HCT116 (cell line): ENCODE measurements at regions not wholly inside any gene's neighbourhood (a gene's known extent, or its start where the extent isn't known, plus 50 kb on each side); places are given as distances from the start of the nearest gene placed in this dataset.

Experiments used
- ATAC-seq: fragments of 200-7000 bp; cut with Tn5 transposase; 2 replicates; pipeline ENCODE4 v1.9.1; 2020; ENCODE audit warnings: mild to moderate bottlenecking, moderate library complexity
- BruUV-seq: library from RNA; stranded (reverse); fragments of 400-500 nt; replicated peaks from 2 replicates; lab custom pipeline; 2021; lab: Mats Ljungman, UMichigan
- CTCF ChIA-PET: fragments of 300-600 bp; sonication (Branson Sonifier 250); formaldehyde crosslinking; loops from one replicate; lab custom pipeline; 2021; ENCODE audit warnings: antibody characterized with exemption; lab: Charles Lee
- POLR2A ChIA-PET: fragments of 300-600, 350-600 bp; sonication (Branson Sonifier 250); formaldehyde crosslinking; loops from one replicate; lab custom pipeline; 2021; ENCODE audit warnings: antibody characterized with exemption; lab: Charles Lee
- RAD21 ChIA-PET, 2 experiments: fragments of 300-600 bp; sonication (Branson Sonifier 250); formaldehyde crosslinking; loops; one replicate each; lab custom pipeline; 2023; ENCODE audit warnings: low total read pairs in 2 of 2; ENCODE audit not compliant: uncharacterized antibody in 2 of 2, unreplicated experiment in 2 of 2, low non-redundant PET in 1 of 2; lab: Charles Lee
- DNase-seq: peaks from one replicate; pipeline ENCODE4 v3.0.0-alpha.2; 2010; ENCODE audit warnings: low read depth, low spot score
- H2AFZ ChIP-seq: fragments of 200-600 bp; shearing (Covaris generic), sonication (generic); 2 replicates; pipeline ENCODE4 v1.6.1; 2017; ENCODE audit warnings: low read depth, mixed run types, mixed read lengths, antibody characterized with exemption, low read length; ENCODE audit not compliant: poor library complexity, severe bottlenecking
- H3K27ac ChIP-seq: 2 replicates; pipeline ENCODE4 v1.5.1; 2012; ENCODE audit warnings: low read depth, low read length
- H3K27me3 ChIP-seq: fragments of 200-600 bp; sonication (generic); 2 replicates; pipeline ENCODE4 v1.6.1; 2016; ENCODE audit warnings: mixed run types, low read length, mixed read lengths; ENCODE audit not compliant: insufficient read depth
- H3K36me3 ChIP-seq, 2 experiments: fragments of 200-500 bp in 1 of 2; fragments of 200-600 bp in 1 of 2; sonication (Bioruptor generic) in 1 of 2; sonication (generic) in 1 of 2; 2 replicates each; pipeline versions ENCODE4 v1.5.1 to v1.6.1; 2014 to 2016; ENCODE audit warnings: low read length in 2 of 2, inconsistent platforms in 1 of 2, mixed read lengths in 1 of 2, mixed run types in 1 of 2; ENCODE audit not compliant: insufficient read depth in 2 of 2, control insufficient read depth in 1 of 2
- H3K4me1 ChIP-seq, 2 experiments: fragments of 200-600 bp in 1 of 2; sonication (generic) in 1 of 2; 2 replicates each; pipeline versions ENCODE4 v1.5.1 to v1.6.1; 2012 to 2017; ENCODE audit warnings: low read length in 2 of 2, inconsistent platforms in 1 of 2, mild to moderate bottlenecking in 1 of 2, mixed read lengths in 1 of 2, mixed run types in 1 of 2, moderate library complexity in 1 of 2; ENCODE audit not compliant: insufficient read depth in 2 of 2, control insufficient read depth in 1 of 2
- H3K4me2 ChIP-seq: fragments of 200-600 bp; sonication (generic); 2 replicates; pipeline ENCODE4 v1.6.1; 2017; ENCODE audit warnings: mixed run types, low read length, mixed read lengths
- H3K4me3 ChIP-seq, 2 experiments: fragments of 200-600 bp in 1 of 2; sonication (generic) in 1 of 2; replicated peaks in 1 of 2; 2 replicates each; pipeline ENCODE4 v1.5.1; 2011 to 2016; ENCODE audit warnings: low read length in 2 of 2, control low read depth in 1 of 2, low read depth in 1 of 2, mild to moderate bottlenecking in 1 of 2, mixed read lengths in 1 of 2, mixed run types in 1 of 2
- H3K79me2 ChIP-seq: fragments of 200-600 bp; sonication (generic); 2 replicates; pipeline ENCODE4 v1.6.1; 2017; ENCODE audit warnings: mild to moderate bottlenecking, mixed run types, low read length, moderate library complexity, mixed read lengths; ENCODE audit not compliant: insufficient read depth
- H3K9ac ChIP-seq: fragments of 200-600 bp; sonication (generic); 2 replicates; pipeline ENCODE4 v1.6.1; 2016; ENCODE audit warnings: low read length, mixed read lengths
- H3K9me2 ChIP-seq: fragments of 200-600 bp; sonication (generic), shearing (Covaris generic); 2 replicates; pipeline ENCODE4 v1.6.1; 2017; ENCODE audit warnings: mixed run types, mild to moderate bottlenecking, moderate library complexity; ENCODE audit not compliant: insufficient read depth
- H3K9me3 ChIP-seq, 2 experiments: fragments of 200-500 bp in 1 of 2; fragments of 200-600 bp in 1 of 2; sonication (Bioruptor generic) in 1 of 2; sonication (generic) in 1 of 2; 2 replicates each; pipeline ENCODE4 v1.6.1; 2014 to 2017; ENCODE audit warnings: low read length in 2 of 2, mixed read lengths in 2 of 2, inconsistent platforms in 1 of 2, low read depth in 1 of 2, mild to moderate bottlenecking in 1 of 2, mixed run types in 1 of 2, moderate library complexity in 1 of 2; ENCODE audit not compliant: control insufficient read depth in 1 of 2, insufficient read depth in 1 of 2
- H4K20me1 ChIP-seq: fragments of 200-600 bp; sonication (generic), shearing (Covaris generic); 2 replicates; pipeline ENCODE4 v1.6.1; 2017; ENCODE audit warnings: mixed run types, mild to moderate bottlenecking, moderate library complexity; ENCODE audit not compliant: insufficient read depth
- CEBPB ChIP-seq: IDR thresholded peaks from 2 replicates; pipeline ENCODE4 v1.6.1; 2012; ENCODE audit warnings: low read depth
- ELF1 ChIP-seq: IDR thresholded peaks from 2 replicates; pipeline ENCODE4 v1.6.1; 2012; ENCODE audit warnings: low read depth, borderline replicate concordance
- EZH2 ChIP-seq: fragments of 200-600 bp; sonication (generic); IDR thresholded peaks from 2 replicates; pipeline ENCODE4 v1.6.1; 2017; ENCODE audit warnings: antibody characterized with exemption, mixed run types
- JUND ChIP-seq: IDR thresholded peaks from 2 replicates; pipeline ENCODE4 v1.6.1; 2012
- POLR2A ChIP-seq: IDR thresholded peaks from 2 replicates; pipeline ENCODE4 v1.7.0; 2011; ENCODE audit warnings: borderline replicate concordance; ENCODE audit not compliant: insufficient read depth, insufficient read length; ENCODE audit errors: extremely low read depth
- POLR2AphosphoS5 ChIP-seq: IDR thresholded peaks from 2 replicates; pipeline ENCODE4 v1.6.1; 2011; ENCODE audit warnings: mild to moderate bottlenecking, low read depth, low read length, moderate library complexity
- RAD21 ChIP-seq: IDR thresholded peaks from 2 replicates; pipeline ENCODE4 v1.6.1; 2012; ENCODE audit warnings: low read depth, mild to moderate bottlenecking
- SP1 ChIP-seq: IDR thresholded peaks from 2 replicates; pipeline ENCODE4 v1.6.1; 2012; ENCODE audit warnings: low read depth
- TCF7L2 ChIP-seq: IDR thresholded peaks from 2 replicates; pipeline ENCODE4 v1.7.0; 2011; ENCODE audit warnings: borderline replicate concordance, inconsistent platforms; ENCODE audit not compliant: insufficient read depth, insufficient read length; ENCODE audit errors: extremely low read depth
- YY1 ChIP-seq: IDR thresholded peaks from 2 replicates; pipeline ENCODE4 v1.6.1; 2011; ENCODE audit warnings: low read length, low read depth, moderate library complexity, mild to moderate bottlenecking; ENCODE audit not compliant: insufficient replicate concordance; ENCODE audit errors: extremely low read depth
- ZFX ChIP-seq: fragments of 450-650 bp; IDR thresholded peaks from 2 replicates; pipeline ENCODE4 v1.6.1; 2017
- intact Hi-C: fragments of 100-400 bp; cut with micrococcal nuclease; formaldehyde crosslinking; loops from 2 replicates; pipeline ENCODE4 v1.10.0; 2022
- TF ChIP-seq, protein P1 (sequence below), 3 experiments: fragments of 200-600 bp in 1 of 3; sonication (generic) in 1 of 3; IDR thresholded peaks in 2 of 3; conservative IDR thresholded peaks in 1 of 3; 2 replicates each; pipeline ENCODE4 v1.5.1; 2012 to 2017; ENCODE audit warnings: low read depth in 2 of 3, low read length in 2 of 3, antibody characterized with exemption in 1 of 3, borderline replicate concordance in 1 of 3, control low read depth in 1 of 3, mild to moderate bottlenecking in 1 of 3, mixed read lengths in 1 of 3, mixed run types in 1 of 3, moderate library complexity in 1 of 3; ENCODE audit not compliant: insufficient read depth in 1 of 3
- TF ChIP-seq, protein P2 (sequence below): IDR thresholded peaks from 2 replicates; pipeline ENCODE4 v1.6.1; 2012
- TF ChIP-seq, protein P3 (sequence below): IDR thresholded peaks from 2 replicates; pipeline ENCODE4 v1.6.1; 2012; ENCODE audit warnings: low read depth
- TF ChIP-seq, protein P4 (sequence below): IDR thresholded peaks from 2 replicates; pipeline ENCODE4 v1.6.1; 2011; ENCODE audit warnings: mild to moderate bottlenecking, low read length, moderate library complexity; ENCODE audit not compliant: insufficient replicate concordance; ENCODE audit errors: extremely low read depth

DNA sequence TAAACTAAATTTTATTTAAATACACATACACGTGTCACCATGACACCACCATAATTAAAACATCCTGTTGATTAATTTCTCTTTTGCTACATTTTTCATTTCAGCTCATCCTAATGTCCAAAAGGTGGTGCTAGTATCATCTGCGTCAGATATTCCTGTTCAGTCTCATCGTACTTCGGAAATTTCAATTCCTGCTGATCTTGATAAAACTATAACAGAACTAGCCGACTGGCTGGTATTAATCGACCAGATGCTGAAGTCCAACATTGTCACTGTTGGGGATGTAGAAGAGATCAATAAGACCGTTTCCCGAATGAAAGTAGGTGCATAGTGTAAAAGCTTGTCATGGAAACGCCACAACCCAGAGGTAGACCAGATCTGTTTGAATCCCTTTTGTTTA, 263.4 kb downstream of the UTRN start:
- H3K9me2 ChIP-seq, result no peaks in the 10 kb centered on the region
- H3K4me2 ChIP-seq, result no peak overlapping the region
- no peak overlapping the region for H3K27ac ChIP-seq
- H3K79me2 ChIP-seq, result no peaks in the 10 kb centered on the region
- no peak for TF ChIP-seq JUND
- TF ChIP-seq SP1, result no peak
- TF ChIP-seq, protein P1, sequence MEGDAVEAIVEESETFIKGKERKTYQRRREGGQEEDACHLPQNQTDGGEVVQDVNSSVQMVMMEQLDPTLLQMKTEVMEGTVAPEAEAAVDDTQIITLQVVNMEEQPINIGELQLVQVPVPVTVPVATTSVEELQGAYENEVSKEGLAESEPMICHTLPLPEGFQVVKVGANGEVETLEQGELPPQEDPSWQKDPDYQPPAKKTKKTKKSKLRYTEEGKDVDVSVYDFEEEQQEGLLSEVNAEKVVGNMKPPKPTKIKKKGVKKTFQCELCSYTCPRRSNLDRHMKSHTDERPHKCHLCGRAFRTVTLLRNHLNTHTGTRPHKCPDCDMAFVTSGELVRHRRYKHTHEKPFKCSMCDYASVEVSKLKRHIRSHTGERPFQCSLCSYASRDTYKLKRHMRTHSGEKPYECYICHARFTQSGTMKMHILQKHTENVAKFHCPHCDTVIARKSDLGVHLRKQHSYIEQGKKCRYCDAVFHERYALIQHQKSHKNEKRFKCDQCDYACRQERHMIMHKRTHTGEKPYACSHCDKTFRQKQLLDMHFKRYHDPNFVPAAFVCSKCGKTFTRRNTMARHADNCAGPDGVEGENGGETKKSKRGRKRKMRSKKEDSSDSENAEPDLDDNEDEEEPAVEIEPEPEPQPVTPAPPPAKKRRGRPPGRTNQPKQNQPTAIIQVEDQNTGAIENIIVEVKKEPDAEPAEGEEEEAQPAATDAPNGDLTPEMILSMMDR (IDR thresholded peaks at IDR 0.05 in 2 of 3, conservative IDR thresholded peaks at IDR 0.05 in 1 of 3; ENCODE audit: borderline replicate concordance in 1 of 3, insufficient read depth in 1 of 3, low read depth in 2 of 3, low read length in 2 of 3), result peak; percentile 3 to 27 (median 8); a peak in 1 of 6 replicates
- TF ChIP-seq, protein P2, sequence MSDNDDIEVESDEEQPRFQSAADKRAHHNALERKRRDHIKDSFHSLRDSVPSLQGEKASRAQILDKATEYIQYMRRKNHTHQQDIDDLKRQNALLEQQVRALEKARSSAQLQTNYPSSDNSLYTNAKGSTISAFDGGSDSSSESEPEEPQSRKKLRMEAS, result no peak
- no peak for TF ChIP-seq ELF1
- TF ChIP-seq, protein P3, sequence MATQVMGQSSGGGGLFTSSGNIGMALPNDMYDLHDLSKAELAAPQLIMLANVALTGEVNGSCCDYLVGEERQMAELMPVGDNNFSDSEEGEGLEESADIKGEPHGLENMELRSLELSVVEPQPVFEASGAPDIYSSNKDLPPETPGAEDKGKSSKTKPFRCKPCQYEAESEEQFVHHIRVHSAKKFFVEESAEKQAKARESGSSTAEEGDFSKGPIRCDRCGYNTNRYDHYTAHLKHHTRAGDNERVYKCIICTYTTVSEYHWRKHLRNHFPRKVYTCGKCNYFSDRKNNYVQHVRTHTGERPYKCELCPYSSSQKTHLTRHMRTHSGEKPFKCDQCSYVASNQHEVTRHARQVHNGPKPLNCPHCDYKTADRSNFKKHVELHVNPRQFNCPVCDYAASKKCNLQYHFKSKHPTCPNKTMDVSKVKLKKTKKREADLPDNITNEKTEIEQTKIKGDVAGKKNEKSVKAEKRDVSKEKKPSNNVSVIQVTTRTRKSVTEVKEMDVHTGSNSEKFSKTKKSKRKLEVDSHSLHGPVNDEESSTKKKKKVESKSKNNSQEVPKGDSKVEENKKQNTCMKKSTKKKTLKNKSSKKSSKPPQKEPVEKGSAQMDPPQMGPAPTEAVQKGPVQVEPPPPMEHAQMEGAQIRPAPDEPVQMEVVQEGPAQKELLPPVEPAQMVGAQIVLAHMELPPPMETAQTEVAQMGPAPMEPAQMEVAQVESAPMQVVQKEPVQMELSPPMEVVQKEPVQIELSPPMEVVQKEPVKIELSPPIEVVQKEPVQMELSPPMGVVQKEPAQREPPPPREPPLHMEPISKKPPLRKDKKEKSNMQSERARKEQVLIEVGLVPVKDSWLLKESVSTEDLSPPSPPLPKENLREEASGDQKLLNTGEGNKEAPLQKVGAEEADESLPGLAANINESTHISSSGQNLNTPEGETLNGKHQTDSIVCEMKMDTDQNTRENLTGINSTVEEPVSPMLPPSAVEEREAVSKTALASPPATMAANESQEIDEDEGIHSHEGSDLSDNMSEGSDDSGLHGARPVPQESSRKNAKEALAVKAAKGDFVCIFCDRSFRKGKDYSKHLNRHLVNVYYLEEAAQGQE, result no peak
- TF ChIP-seq POLR2A, result no peak
- no peak for TF ChIP-seq CEBPB
- TF ChIP-seq EZH2, result no peak
- no peak for TF ChIP-seq ZFX
- peak; percentile 50 for TF ChIP-seq RAD21
- TF ChIP-seq YY1, result no peak
- TF ChIP-seq, protein P4, sequence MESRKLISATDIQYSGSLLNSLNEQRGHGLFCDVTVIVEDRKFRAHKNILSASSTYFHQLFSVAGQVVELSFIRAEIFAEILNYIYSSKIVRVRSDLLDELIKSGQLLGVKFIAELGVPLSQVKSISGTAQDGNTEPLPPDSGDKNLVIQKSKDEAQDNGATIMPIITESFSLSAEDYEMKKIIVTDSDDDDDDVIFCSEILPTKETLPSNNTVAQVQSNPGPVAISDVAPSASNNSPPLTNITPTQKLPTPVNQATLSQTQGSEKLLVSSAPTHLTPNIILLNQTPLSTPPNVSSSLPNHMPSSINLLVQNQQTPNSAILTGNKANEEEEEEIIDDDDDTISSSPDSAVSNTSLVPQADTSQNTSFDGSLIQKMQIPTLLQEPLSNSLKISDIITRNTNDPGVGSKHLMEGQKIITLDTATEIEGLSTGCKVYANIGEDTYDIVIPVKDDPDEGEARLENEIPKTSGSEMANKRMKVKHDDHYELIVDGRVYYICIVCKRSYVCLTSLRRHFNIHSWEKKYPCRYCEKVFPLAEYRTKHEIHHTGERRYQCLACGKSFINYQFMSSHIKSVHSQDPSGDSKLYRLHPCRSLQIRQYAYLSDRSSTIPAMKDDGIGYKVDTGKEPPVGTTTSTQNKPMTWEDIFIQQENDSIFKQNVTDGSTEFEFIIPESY, result no peak
- TF ChIP-seq TCF7L2, result no peak
- TF ChIP-seq POLR2AphosphoS5, result no peak
- no TSS peak for BruUV-seq
- DNase-seq (no peak), ATAC-seq (no peak)
- no peaks in the 10 kb centered on the region for H4K20me1 ChIP-seq
- CTCF ChIA-PET, result no interaction called here
- RAD21 ChIA-PET, result no interaction called here
- no peaks in the 10 kb centered on the region for H3K9me3 ChIP-seq
- H2AFZ ChIP-seq, result no peak overlapping the region
- H3K9ac ChIP-seq, result no peak overlapping the region
- H3K36me3 ChIP-seq, result no peaks in the 10 kb centered on the region
- no peak overlapping the region for H3K4me3 ChIP-seq
- peaks cover 0 to 8% of the 10 kb centered on the region in 2 experiments; a peak in 2 of 4 replicates for H3K4me1 ChIP-seq
- H3K27me3 ChIP-seq, result no peaks in the 10 kb centered on the region
- intact Hi-C loops, result no loop called here
- POLR2A ChIA-PET, result no interaction called here
